HTR-8/SVneo (cell line): ENCODE measurements at regions not wholly inside any gene's neighbourhood (a gene's known extent, or its start where the extent isn't known, plus 50 kb on each side); places are given as distances from the start of the nearest gene placed in this dataset.
"Not testable (repeated sequence)": the region's sequence is repeated elsewhere in the genome, so short reads cannot be mapped to it uniquely, and the experiment has no call there.

ENCODE experiments used
- DNase-seq: peaks from one replicate; pipeline ENCODE4 v3.0.0; 2011; ENCODE audit warnings: low spot score, mixed read lengths; ENCODE audit not compliant: insufficient read length
- FAIRE-seq: peaks from 2 replicates; lab custom pipeline; 2011; peaks lifted over from hg19 to GRCh38; lab: Jason Lieb, UNC

DNA sequence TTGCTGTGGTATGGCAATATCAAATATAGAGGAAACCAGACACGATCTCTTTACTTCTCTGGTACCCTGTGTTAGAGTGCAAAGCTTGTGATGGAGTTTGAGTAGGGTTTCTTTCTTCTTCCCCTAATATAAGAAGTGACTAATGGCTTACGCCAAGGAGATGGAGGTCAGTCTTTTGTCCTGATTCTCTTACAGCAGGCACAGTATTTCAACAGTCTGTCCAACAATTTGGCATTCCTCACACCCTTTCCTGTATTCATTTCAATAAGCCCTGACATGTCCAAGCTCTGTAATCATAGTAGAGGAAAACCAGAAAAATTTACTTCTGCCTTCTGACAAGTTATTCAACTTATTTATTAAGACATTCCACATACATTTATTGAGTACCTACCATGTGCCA lies 546.2 kb downstream of the TMEM135 start:
- no peak for FAIRE-seq
- DNase-seq: no peak

DNA sequence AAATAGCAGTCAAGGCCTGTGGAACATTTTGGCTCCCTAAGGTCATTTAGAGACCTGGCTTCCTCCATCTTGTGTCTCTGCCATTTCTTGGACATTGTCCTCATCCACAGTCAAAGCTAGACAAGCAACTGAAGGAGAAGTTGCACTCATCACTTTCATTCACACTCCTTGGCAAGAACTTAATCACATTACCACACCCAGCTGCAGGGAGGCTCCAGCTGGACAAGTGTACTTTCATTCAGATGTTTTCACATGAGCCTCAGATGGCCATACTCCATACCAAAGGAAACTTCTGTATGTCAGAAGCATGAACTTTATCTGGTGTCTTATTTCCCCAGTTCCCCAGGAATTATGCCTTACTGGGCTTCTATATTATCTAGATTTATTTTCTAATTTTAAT lies 537.4 kb downstream of the TMEM135 start:
- FAIRE-seq: no peak
- DNase-seq: no peak

DNA sequence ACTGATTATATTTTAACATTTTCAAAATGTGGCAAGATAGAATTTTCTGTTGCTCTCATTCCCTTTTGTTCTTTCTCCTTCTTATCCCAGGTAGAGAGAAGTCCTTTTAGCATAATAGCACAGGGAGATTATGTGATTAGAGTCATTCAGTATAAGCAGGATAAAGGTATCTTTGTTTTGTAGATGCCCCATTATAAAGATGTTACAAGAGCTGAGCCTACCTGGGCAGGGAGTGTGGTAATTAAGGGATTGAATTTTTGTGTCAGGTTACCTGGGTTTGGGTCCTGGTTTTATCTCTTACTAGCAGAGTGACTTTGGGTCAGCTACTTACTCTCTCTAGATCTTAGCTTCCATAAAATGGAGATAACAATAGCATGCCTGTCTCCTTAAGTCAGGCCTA lies 536.5 kb downstream of the TMEM135 start:
- DNase-seq: no peak
- FAIRE-seq: no peak

DNA sequence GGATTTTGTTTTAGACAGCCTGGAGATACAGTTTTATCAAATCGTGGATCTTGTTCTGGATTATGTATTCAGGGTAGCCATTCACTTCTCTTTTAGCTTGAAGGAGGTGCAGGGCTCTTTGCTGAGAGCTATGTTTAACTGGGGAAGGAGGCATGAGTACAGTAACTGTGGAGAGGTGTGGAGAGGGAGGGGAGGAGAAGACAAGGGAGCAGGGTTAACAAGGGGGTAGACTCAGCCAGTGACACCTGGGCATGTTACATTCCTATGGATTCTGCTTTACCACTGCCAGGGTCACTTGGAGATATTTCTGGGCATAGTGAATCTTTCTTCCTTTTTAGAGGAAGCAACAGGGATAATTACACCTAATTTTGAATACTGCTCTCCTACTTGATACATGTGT lies 536.0 kb downstream of the TMEM135 start:
- no peak for DNase-seq
- peak; percentile 20 for FAIRE-seq

DNA sequence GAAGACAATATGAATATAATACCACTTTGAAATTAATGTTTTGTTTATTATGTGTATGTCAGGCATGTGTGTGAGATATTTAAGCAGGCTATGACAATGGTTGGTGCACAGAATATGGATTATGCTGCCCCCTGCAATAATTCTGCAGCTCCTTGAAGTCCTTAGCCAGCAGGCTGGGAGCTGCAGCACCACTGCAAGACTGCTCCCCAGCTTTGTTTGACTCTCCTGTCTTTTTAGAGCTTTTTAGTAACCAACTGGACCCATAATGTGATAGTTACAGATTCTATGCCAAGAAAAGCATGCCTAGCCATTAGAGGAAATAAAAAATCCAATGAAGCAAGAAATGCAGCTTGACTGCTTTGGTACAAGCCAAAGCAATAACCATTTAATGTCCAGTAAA lies 535.1 kb downstream of the TMEM135 start:
- DNase-seq (no peak), FAIRE-seq (no peak)

DNA sequence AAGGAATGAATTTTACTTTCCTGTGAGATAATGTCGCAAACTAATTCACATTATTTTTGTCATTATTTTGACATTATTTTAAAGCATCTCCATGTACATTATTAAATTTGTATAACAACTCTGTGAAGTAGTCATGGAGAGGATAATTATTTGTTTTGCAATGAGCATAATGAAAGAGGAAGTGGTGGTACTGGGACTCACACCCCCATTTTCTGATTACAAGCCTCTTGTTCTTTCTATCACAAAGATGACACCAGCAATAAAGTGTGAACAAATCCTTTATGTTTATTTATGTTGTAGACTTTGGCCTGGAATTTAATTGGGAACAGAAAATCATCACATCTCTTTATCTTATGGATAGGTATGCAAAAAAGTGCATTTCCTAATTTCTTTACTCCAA lies 522.6 kb downstream of the TMEM135 start:
- FAIRE-seq: no peak

DNA sequence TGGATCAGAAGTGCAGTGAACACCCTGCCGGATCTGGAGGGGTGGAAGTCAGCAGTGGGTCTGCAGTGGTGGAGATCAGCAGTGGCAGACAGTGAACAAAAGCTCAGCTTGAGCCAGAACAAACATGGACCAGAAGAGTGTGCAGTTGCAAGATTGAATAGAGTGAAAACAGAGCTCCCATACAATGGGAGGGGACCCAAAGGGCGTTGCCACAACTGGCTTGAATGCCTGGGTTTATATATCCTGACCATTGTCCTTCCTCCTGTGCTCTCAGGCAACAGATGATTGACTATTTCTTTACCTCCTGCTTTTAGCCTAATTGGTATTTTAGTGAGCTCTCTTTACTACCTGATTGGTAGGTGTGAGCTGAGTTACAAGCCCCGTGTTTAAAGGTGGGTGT lies 522.1 kb downstream of the TMEM135 start:
- DNase-seq, FAIRE-seq: not testable (repeated sequence)

More for the DNA sequence above, 522.6 kb downstream of the TMEM135 start:
- no peak for DNase-seq

DNA sequence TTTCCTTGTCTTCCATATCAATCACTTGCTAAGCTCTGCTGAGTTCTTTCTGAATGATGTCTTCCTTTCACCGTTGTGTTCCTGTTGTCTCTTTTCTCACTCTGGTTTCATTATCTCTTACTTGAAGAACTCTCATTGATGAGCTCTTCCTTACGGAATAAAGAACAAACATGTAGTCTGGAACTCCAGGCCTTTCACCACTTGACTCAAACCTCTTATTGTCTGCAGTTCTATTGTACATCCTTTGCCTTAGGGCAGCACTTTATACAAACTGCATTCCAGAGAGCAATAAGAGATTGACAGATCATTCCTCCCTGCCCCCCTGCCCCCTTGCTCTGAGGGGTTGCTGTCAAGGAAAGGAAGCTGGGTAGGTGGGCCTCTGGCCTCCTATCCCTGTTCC lies 517.4 kb downstream of the TMEM135 start:
- no peak for DNase-seq

DNA sequence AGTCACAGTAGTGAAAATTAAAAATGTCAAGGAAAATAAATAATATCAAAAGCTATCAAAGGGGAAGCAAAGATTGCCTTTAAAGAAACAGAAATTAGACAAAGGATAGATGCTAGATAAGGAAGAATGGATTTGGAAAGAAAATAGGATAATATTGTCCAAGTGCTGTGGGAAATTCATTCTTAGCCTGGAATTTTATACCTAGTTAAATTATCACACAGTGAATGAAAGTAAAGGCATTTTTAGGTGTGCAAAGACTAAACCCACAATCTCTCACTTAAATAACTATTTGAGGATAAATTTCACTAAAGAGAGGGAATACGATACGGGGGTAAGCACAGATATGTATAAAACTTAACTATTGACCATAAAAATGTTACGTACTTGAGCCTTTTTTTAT lies 511.1 kb downstream of the TMEM135 start:
- FAIRE-seq (no peak), DNase-seq (no peak)

More for the DNA sequence above, 517.4 kb downstream of the TMEM135 start:
- FAIRE-seq: no peak

DNA sequence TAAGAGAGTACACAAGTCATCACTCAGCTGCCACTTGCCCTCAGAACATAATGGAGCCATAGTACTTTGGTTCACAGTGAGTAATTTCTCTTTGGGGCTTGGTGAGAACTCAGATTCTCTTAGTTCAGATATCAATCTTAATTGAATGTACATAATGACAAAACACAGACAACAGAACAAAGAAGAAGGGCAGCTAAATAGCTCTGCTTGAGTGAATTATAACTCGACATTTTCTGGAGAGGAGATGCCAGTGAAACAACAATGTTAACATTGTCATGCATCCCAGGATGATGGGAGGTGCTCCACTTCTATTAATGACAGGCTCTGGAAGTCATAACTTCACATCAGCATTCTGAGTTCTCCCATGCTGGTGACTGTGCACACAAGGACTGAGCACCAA lies 508.1 kb downstream of the TMEM135 start:
- FAIRE-seq (no peak), DNase-seq (no peak)

DNA sequence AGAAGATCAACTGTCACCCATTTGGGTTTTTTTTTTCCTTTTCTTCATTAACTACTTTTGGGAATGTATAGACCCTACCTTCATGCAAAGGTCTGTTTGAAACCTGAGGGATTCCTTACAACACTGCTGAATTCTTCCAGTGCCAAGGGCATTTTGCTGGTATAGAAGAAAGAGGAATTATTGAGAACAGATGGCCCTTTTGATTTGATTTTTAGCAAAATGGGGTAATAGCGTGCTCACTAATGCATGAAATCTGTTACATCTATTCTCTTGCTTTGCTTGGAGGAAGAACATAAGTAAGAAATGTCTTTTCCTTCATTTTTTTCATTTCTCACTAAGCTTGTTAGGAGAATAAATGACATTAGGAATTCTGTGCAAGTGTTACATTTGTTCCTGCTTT lies 501.9 kb downstream of the TMEM135 start:
- no peak for FAIRE-seq
- DNase-seq: no peak

DNA sequence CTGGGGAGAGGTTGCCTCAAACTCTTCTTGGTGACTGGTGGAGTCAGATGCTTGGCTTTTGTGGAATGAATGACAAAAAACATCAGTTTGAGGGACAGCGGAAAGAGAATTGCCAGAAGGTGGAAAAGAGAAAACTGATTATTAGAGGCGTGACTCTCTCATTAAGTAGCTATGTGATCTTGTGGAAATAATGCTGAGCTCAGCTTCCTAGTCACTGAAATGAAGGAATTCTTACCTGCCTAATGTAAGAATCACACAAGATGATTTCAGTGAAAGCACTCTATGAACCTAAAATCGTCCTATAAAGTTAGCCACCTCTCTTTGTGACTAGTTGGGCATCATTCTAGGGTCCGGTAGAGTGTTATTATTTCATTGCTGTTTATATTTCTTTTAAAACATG lies 498.8 kb downstream of the TMEM135 start:
- FAIRE-seq (no peak), DNase-seq (no peak)

DNA sequence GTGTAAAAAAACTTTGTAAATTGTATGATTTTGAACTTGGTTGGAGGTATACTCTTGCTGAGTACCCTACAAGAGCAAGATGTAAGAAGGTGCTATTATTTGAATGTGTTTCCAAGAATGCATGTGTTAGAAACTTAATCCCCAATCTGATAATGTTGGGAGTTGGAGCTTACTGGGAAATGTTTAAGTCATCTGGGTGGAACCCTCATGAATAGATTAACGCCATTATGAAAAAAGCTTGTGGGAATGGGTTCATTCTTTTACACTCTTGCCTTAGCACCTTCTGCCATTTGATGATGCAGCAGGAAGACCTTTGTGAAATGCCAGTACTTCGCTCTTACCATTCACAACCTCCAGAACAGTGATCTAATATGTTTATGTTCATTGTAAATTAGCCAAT lies 498.3 kb downstream of the TMEM135 start:
- FAIRE-seq: no peak
- DNase-seq: no peak

DNA sequence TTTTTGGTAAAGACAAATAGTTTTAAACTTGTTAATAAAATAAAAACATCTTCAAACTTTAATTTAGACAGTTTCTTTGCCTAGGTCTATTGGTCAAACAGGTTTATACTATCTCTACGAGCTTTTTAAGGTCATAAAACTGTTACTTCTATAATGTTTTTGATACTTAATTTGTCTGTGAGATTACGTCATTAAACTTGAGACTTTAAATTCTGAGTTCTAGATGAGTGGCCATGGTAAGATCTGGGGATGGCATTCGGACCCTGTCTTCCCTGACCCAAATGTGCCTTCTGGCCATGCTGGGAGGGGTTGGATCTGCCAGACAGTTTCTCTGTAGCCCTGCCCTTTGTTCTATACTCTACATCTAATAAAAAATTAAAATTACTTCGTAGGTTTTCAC lies 497.8 kb downstream of the TMEM135 start:
- FAIRE-seq: no peak
- no peak for DNase-seq

DNA sequence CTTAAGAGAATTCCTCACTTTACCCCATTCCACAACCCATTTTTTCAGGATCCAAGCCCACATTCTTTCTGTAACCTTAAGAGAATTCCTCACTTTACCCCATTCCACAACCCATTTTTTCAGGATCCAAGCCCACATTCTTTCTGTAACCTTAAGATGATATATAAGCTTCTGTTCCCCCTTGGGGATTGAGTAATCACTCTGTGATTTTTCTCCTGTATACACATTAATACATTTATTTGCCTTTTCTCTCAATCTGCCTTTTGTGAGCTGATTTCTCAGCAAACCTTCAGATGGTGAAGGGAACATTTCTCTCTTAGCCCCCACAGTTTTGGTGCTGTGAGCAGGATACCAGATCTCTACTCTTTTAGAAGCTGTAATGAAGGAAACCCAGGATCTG lies 494.1 kb downstream of the TMEM135 start:
- not testable (repeated sequence) for FAIRE-seq, DNase-seq

DNA sequence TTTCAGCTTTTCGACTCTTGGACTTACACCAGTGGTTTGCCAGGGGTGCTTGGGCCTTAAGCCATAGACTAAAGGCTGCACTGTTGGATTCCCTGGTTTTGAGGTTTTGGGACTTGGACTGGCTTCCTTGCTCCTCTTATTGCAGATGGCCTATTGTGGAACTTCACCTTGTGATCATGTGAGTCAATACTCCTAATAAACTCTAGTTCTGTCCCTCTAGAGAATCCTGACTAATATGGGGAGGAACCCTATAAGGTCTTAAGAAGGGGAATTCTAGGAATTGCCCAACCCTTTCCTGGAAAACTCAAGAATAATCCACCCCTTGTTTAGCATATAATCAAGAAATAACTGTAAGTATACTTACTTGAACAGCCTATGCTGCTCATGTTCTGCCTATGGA lies 491.8 kb downstream of the TMEM135 start:
- FAIRE-seq: no peak
- no peak for DNase-seq

DNA sequence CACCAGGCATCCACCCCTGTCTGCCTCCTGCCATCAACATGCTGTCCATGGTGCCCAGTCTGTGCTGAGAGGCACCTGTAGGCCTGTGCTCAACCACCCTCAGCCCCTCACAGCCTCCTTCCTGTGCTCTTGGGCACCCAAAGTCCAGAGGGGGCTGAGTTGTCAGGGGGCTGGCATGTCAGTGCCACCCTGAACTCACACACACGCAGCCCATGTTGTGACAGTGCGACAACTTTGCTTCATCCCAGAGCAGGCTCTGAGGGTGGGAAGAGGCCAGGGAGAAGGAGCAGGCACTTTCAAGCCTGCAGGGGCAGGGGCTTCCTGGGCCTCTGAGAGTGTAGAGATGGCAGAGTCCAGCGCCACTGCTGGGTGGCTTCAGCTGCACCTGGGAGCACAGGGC lies 491.0 kb downstream of the TMEM135 start:
- DNase-seq (no peak), FAIRE-seq (no peak)

DNA sequence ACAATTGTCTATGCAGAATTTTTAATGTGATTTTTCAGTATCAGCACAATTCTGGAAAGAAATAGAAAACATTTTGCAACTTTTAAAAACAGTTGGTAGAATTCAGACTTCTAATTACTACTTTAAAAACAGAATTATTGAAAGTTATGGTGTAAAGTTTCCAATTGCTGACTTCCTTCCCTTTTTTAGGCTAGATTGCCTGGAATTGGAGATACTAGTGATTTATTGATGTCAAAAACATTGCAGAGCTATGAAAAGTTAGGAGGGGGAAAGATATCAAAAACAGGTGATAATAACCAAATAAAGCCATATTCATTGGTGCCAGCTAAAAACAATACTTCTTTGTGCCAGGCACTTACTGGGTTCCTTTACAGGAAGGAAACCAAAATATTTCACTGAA lies 485.5 kb downstream of the TMEM135 start:
- DNase-seq: no peak
- FAIRE-seq: no peak

DNA sequence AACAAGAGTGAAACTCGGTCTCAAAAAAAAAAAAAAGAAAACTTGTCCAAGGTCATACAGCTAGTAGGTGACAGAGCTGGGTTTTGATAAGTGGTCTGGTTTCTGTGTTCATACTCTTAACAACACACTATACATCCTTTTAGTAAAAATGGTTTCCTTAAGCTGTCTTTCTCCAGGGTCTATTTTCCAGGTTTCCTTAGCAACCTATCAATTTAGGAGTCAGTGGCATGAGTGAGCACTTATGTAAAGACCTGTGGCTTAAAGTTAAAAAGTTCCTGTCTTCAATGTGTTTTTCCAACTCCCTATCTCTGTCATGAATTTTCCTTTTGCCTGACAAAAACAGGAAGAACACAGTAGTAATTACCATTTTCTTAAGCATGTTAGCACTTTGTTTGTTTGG lies 480.5 kb downstream of the TMEM135 start:
- FAIRE-seq (no peak), DNase-seq (no peak)

DNA sequence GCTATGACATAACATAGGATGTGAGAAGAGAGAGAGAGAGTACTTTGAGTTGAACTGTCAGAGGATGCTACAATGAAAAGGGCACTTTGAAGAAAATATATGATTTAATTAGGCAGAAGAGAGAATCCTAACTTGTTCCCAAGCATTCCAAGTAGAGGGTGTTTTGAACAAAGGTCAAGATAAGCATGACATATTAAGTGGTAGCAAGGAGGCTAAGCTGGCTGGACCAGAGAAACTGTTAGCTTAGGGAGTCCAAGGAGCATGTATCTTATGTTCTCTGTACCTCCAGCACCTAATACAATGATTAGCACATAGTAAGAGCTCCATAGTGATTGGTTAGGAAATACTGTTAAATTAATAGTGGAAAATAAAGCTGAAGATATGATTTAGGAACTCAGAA lies 479.6 kb downstream of the TMEM135 start:
- DNase-seq (no peak), FAIRE-seq (no peak)

DNA sequence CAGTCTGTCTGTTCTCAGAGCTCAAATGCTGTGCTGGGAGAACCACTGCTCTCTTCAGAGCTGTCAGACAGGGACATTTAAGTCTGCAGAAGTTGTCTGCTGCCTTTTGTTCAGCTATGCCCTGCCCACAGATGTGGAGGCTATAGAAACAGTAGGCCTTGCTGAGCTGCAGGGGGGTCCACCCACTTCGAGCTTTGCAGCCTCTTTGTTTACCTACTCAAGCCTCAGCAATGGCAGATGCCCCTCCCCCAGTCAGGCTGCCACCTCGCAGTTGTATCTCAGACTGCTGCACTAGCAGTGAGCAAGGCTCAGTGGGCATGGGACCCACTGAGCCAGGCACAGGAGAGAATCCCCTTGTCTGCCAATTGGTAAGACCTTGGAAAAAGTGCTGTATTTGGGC lies 470.0 kb downstream of the TMEM135 start:
- not testable (repeated sequence) for DNase-seq, FAIRE-seq

DNA sequence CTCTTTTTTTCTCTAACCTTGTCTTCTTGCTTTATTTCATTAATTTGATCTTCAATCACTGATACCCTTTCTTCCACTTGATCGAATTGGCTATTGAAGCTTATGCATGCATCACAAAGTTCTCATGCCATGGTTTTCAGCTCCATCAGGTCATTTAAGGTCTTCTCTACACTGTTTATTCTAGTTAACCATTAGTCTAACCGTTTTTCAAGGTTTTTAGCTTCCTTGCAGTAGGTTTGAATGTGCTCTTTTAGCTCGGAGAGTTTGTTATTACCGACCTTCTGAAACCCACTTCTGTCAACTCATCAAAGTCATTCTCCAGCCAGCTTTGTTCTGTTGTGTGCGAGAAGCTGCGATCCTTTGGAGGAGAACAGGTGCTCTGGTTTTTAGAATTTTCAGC lies 469.2 kb downstream of the TMEM135 start:
- not testable (repeated sequence) for DNase-seq

DNA sequence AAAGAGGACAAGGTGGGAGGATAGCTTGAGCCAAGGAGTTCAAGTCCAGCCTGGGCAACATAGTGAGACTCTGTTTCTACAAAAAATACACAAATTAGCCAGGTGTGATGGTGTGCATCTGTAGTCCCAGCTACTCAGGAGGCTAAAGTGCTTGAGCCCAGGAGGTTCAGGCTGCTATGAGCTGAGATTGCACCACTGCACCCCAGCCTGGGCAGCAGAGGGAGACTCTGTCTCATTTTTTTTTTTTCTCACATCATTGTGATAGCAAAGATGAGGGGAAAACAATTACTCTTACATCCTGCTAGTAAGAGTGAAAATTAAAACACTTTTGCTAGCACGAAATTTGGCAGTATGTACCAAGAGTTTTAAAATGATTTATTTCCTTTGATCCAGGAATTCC lies 463.7 kb downstream of the TMEM135 start:
- no peak for FAIRE-seq
- no peak for DNase-seq

More for the DNA sequence above, 469.2 kb downstream of the TMEM135 start:
- not testable (repeated sequence) for FAIRE-seq
